ENCODE measurements at regions not wholly inside any gene's neighbourhood (a gene's known extent, or its start where the extent isn't known, plus 50 kb on each side); places are given as distances from the start of the nearest gene placed in this dataset.

DNA sequence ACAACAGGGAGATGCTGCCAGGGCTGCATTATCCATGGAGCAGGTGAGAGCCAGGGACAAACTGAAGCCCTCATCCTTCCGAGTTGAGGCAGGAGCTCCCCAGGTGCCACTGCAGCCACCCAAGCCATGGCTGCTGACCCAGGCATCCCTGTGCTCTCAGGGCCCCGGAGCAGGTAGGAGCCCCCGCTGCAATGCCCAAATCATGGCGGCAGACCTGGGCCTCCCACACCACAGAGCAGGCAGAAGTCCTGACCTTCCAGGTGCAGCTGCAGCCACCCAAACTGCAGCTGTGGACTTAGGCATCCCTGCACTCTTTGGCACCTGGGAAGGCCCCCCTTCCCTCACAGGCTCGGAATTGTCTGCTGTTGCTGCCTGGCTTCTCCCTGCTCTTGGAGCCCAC is 443.6 kb downstream of the ARAP2 start (continued):
- TF ChIP-seq RNF2 (IDR thresholded peaks at IDR 0.05; ENCODE audit: borderline replicate concordance, low read depth, low read length, missing control alignments, poor library complexity, severe bottlenecking) (no peak), TCF12 (IDR thresholded peaks at IDR 0.05; ENCODE audit: low read depth, low read length) (no peak), YY1 (IDR thresholded peaks at IDR 0.05; ENCODE audit: low read depth, low read length) (no peak), KDM4A (IDR thresholded peaks at IDR 0.05; ENCODE audit: low read depth, low read length, severe bottlenecking) (no peak), POU5F1 (IDR thresholded peaks at IDR 0.05; ENCODE audit: low read depth, low read length) (no peak), POLR2A (IDR thresholded peaks at IDR 0.05; ENCODE audit: control extremely low read depth in 1 of 2, low read depth in 2 of 2, low read length in 2 of 2) (no peak), CEBPB (IDR thresholded peaks at IDR 0.05; ENCODE audit: low read depth, low read length) (no peak), MAFK (IDR thresholded peaks at IDR 0.05; ENCODE audit: low read depth, low read length) (no peak), NANOG (IDR thresholded peaks at IDR 0.05; ENCODE audit: insufficient read depth, low read depth, low read length, poor library complexity, severe bottlenecking) (no peak), RBBP5 (IDR thresholded peaks at IDR 0.05; ENCODE audit: borderline replicate concordance, low read depth, low read length) (no peak)
- TF ChIP-seq, protein P1, sequence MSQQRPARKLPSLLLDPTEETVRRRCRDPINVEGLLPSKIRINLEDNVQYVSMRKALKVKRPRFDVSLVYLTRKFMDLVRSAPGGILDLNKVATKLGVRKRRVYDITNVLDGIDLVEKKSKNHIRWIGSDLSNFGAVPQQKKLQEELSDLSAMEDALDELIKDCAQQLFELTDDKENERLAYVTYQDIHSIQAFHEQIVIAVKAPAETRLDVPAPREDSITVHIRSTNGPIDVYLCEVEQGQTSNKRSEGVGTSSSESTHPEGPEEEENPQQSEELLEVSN (IDR thresholded peaks at IDR 0.05) = no peak
